PC-9 (cell line): ENCODE measurements at regions not wholly inside any gene's neighbourhood (a gene's known extent, or its start where the extent isn't known, plus 50 kb on each side); places are given as distances from the start of the nearest gene placed in this dataset.

Source experiments
- BruUV-seq: library from RNA; stranded (reverse); fragments of 400-500 nt; replicated peaks from 2 replicates; lab custom pipeline; 2021; lab: Mats Ljungman, UMichigan
- CTCF ChIA-PET: fragments of 300-600 bp; sonication (Branson Sonifier 250); formaldehyde crosslinking; loops from one replicate; lab custom pipeline; 2022; ENCODE audit warnings: antibody characterized with exemption; lab: Charles Lee
- POLR2A ChIA-PET: fragments of 300-600 bp; sonication (Branson Sonifier 250); formaldehyde crosslinking; loops from one replicate; lab custom pipeline; 2022; ENCODE audit warnings: antibody characterized with exemption; ENCODE audit not compliant: unreplicated experiment; lab: Charles Lee
- DNase-seq, 2 experiments: peaks; one replicate each; pipeline versions ENCODE4 v3.0.0 to v3.0.0-alpha.2; 2015 to 2022; ENCODE audit warnings: mixed read lengths in 1 of 2
- H2AFZ ChIP-seq: fragments of 200-600 bp; sonication (generic); 2 replicates; pipeline ENCODE4 v1.8.1; 2017; ENCODE audit warnings: antibody characterized with exemption
- H3F3A ChIP-seq: fragments of 200-600 bp; sonication (generic); 2 replicates; pipeline ENCODE4 v1.8.1; 2017; ENCODE audit warnings: antibody characterized with exemption, mild to moderate bottlenecking, low read depth; ENCODE audit not compliant: insufficient read depth
- H3K27ac ChIP-seq: fragments of 200-600 bp; sonication (generic); 2 replicates; pipeline ENCODE4 v1.6.1; 2016; ENCODE audit warnings: mixed run types
- H3K27me3 ChIP-seq: fragments of 200-600 bp; sonication (generic); 2 replicates; pipeline ENCODE4 v1.6.1; 2016; ENCODE audit warnings: low read depth, mixed run types; ENCODE audit not compliant: insufficient read depth
- H3K36me3 ChIP-seq: fragments of 200-600 bp; sonication (generic); 2 replicates; pipeline ENCODE4 v1.6.1; 2016; ENCODE audit warnings: low read depth, mixed run types
- H3K4me1 ChIP-seq: fragments of 200-600 bp; sonication (generic); replicated peaks from 2 replicates; pipeline ENCODE4 v1.6.1; 2016; ENCODE audit warnings: mixed run types; ENCODE audit not compliant: insufficient read depth
- H3K4me2 ChIP-seq: fragments of 200-600 bp; sonication (generic); 2 replicates; pipeline ENCODE4 v1.6.1; 2017; ENCODE audit warnings: mixed run types
- H3K4me3 ChIP-seq: fragments of 200-600 bp; sonication (generic); 2 replicates; pipeline ENCODE4 v1.6.1; 2016; ENCODE audit warnings: mixed run types
- H3K79me2 ChIP-seq: fragments of 200-600 bp; sonication (generic); 2 replicates; pipeline ENCODE4 v1.6.1; 2017; ENCODE audit warnings: low read depth, mixed run types
- H3K9me2 ChIP-seq: fragments of 200-600 bp; sonication (generic); 2 replicates; pipeline ENCODE4 v1.8.1; 2017; ENCODE audit warnings: mild to moderate bottlenecking; ENCODE audit not compliant: insufficient read depth
- H3K9me3 ChIP-seq: fragments of 200-600 bp; sonication (generic); 2 replicates; pipeline ENCODE4 v1.8.1; 2016; ENCODE audit warnings: low read depth; ENCODE audit not compliant: insufficient read depth
- H4K20me1 ChIP-seq: fragments of 200-600 bp; sonication (generic); 2 replicates; pipeline ENCODE4 v1.8.1; 2017; ENCODE audit not compliant: insufficient read depth
- CTCF ChIP-seq: fragments of 200-600 bp; sonication (generic); conservative IDR thresholded peaks from 2 replicates; pipeline ENCODE4 v1.6.1; 2017; ENCODE audit warnings: mixed run types, antibody characterized with exemption, mild to moderate bottlenecking, moderate library complexity
- EZH2 ChIP-seq: fragments of 200-600 bp; sonication (generic); IDR thresholded peaks from 2 replicates; pipeline ENCODE4 v1.8.0; 2017; ENCODE audit warnings: antibody characterized with exemption, low read depth
- intact Hi-C: fragments of 100-400 bp; cut with micrococcal nuclease; formaldehyde crosslinking; loops from one replicate; pipeline ENCODE4 v1.10.0; 2022; ENCODE audit not compliant: unreplicated experiment

GRCh38 chr14:99026471-99026870, 245.5 kb downstream of the BCL11B start:
- Histone ChIP-seq H3K27me3 (peaks cover 10% of the 10 kb centered on the region), H3K4me2 (no peak overlapping the region), H4K20me1 (no peaks in the 10 kb centered on the region), H3K36me3 (no peaks in the 10 kb centered on the region), H2AFZ (no peak overlapping the region), H3K4me3 (no peak overlapping the region), H3K4me1 (no peaks in the 10 kb centered on the region), H3K9me3 (no peaks in the 10 kb centered on the region), H3F3A (no peaks in the 10 kb centered on the region), H3K79me2 (no peaks in the 10 kb centered on the region), H3K27ac (no peak overlapping the region), H3K9me2 (no peaks in the 10 kb centered on the region)
- DNase-seq: no peak
- TF ChIP-seq EZH2 (no peak), CTCF (no peak)
- BruUV-seq: no TSS peak
- intact Hi-C loops: no loop called here
- ChIA-PET POLR2A (no interaction called here), CTCF (no interaction called here)

- no peaks in the 10 kb centered on the region for H4K20me1 ChIP-seq
- H2AFZ ChIP-seq: no peak overlapping the region
- intact Hi-C loops: no loop called here
- H3K27ac ChIP-seq: no peak overlapping the region
- H3K4me3 ChIP-seq: no peak overlapping the region
- peaks cover 10% of the 10 kb centered on the region for H3K27me3 ChIP-seq
- H3K9me2 ChIP-seq: no peaks in the 10 kb centered on the region
- H3K9me3 ChIP-seq: no peaks in the 10 kb centered on the region
- H3K4me2 ChIP-seq: no peak overlapping the region
- no peaks in the 10 kb centered on the region for H3K79me2 ChIP-seq
- H3K36me3 ChIP-seq: no peaks in the 10 kb centered on the region
- no peak for DNase-seq
- TF ChIP-seq CTCF (no peak), EZH2 (no peak)
- CTCF ChIA-PET: no interaction called here
- no TSS peak for BruUV-seq
- POLR2A ChIA-PET: no interaction called here
- no peaks in the 10 kb centered on the region for H3K4me1 ChIP-seq
- H3F3A ChIP-seq: no peaks in the 10 kb centered on the region
Observed at GRCh38 chr14:99028041-99028440, 244.0 kb downstream of the BCL11B start.

- ChIA-PET POLR2A (no interaction called here), CTCF (no interaction called here)
- TF ChIP-seq EZH2: no peak
- TF ChIP-seq CTCF: no peak
- Histone ChIP-seq H3K27ac (no peak overlapping the region), H3K4me2 (no peak overlapping the region), H3K79me2 (no peaks in the 10 kb centered on the region), H4K20me1 (no peaks in the 10 kb centered on the region), H3K9me3 (no peaks in the 10 kb centered on the region), H2AFZ (no peak overlapping the region), H3K27me3 (peaks cover 10% of the 10 kb centered on the region), H3K4me1 (no peaks in the 10 kb centered on the region), H3K9me2 (no peaks in the 10 kb centered on the region), H3K4me3 (no peak overlapping the region), H3F3A (no peaks in the 10 kb centered on the region), H3K36me3 (no peaks in the 10 kb centered on the region)
- intact Hi-C loops: no loop called here
- no peak for DNase-seq
- BruUV-seq: no TSS peak
Observed at GRCh38 chr14:99028521-99028920, 243.5 kb downstream of the BCL11B start.
